HG02759 (cell line): ENCODE measurements at regions not wholly inside any gene's neighbourhood (a gene's known extent, or its start where the extent isn't known, plus 50 kb on each side); places are given as distances from the start of the nearest gene placed in this dataset.

Experiments
- ATAC-seq: cut with Tn5 transposase; IDR thresholded peaks from one replicate; pipeline ENCODE4 v1.9.1; 2021; ENCODE audit warnings: mild to moderate bottlenecking, moderate library complexity; ENCODE audit not compliant: unreplicated experiment

- ATAC-seq = no peak
Measured at GRCh38 chr1:5354681-5355080, 637.5 kb downstream of the NPHP4 start.

GRCh38 chr1:5351366-5351765 lies 640.9 kb downstream of the NPHP4 start:
- ATAC-seq = no peak

- ATAC-seq = no peak
Measured at GRCh38 chr1:5349526-5349925, 642.7 kb downstream of the NPHP4 start.

- ATAC-seq = no peak
Measured at GRCh38 chr1:5348732-5349465, 643.3 kb downstream of the NPHP4 start.

- ATAC-seq = no peak
Measured at GRCh38 chr1:5347726-5348125, 644.5 kb downstream of the NPHP4 start.

- no peak for ATAC-seq
Measured at GRCh38 chr1:5345556-5345955, 646.7 kb downstream of the NPHP4 start.

- no peak for ATAC-seq
Measured at GRCh38 chr1:5343256-5344020, 648.8 kb downstream of the NPHP4 start.

GRCh38 chr1:5342830-5343229 lies 649.4 kb downstream of the NPHP4 start:
- ATAC-seq = no peak

GRCh38 chr1:5342172-5342571 lies 650.1 kb downstream of the NPHP4 start:
- ATAC-seq = no peak

- no peak for ATAC-seq
Measured at GRCh38 chr1:5341471-5341870, 650.8 kb downstream of the NPHP4 start.

- no peak for ATAC-seq
Measured at GRCh38 chr1:5340560-5341130, 651.6 kb downstream of the NPHP4 start.

- no peak for ATAC-seq
Measured at GRCh38 chr1:5338466-5338865, 653.8 kb downstream of the NPHP4 start.

- no peak for ATAC-seq
Measured at GRCh38 chr1:5333291-5333690, 658.9 kb downstream of the NPHP4 start.

- ATAC-seq = no peak
Measured at GRCh38 chr1:5331101-5331500, 661.1 kb downstream of the NPHP4 start.

- no peak for ATAC-seq
Measured at GRCh38 chr1:5329068-5329739, 663.0 kb downstream of the NPHP4 start.

GRCh38 chr1:5324883-5325282 lies 667.3 kb downstream of the NPHP4 start:
- no peak for ATAC-seq

GRCh38 chr1:5318143-5318816 lies 663.9 kb downstream of the AJAP1 start:
- no peak for ATAC-seq

- ATAC-seq = no peak
Measured at GRCh38 chr1:5317391-5317790, 663.0 kb downstream of the AJAP1 start.

GRCh38 chr1:5312862-5313261 lies 658.5 kb downstream of the AJAP1 start:
- ATAC-seq = no peak

- no peak for ATAC-seq
Measured at GRCh38 chr1:5312293-5312674, 657.9 kb downstream of the AJAP1 start.
